ENCODE measurements at regions not wholly inside any gene's neighbourhood (a gene's known extent, or its start where the extent isn't known, plus 50 kb on each side); places are given as distances from the start of the nearest gene placed in this dataset.

GRCh38 chr3:23664459-23664858, 141.3 kb upstream of the UBE2E1 start:
- no peak for DNase-seq (ENCODE audit: low spot score)

GRCh38 chr3:23665741-23666140, 140.0 kb upstream of the UBE2E1 start:
- DNase-seq (ENCODE audit: low spot score), result no peak

- no peak for DNase-seq (ENCODE audit: low spot score)
Measured at GRCh38 chr3:23666818-23667217, 138.9 kb upstream of the UBE2E1 start.

- DNase-seq (ENCODE audit: low spot score), result no peak
Measured at GRCh38 chr3:23667536-23668429, 138.0 kb upstream of the UBE2E1 start.

- peak; percentile 60 for DNase-seq (ENCODE audit: low spot score)
Measured at GRCh38 chr3:23668430-23668904, 137.3 kb upstream of the UBE2E1 start.

GRCh38 chr3:23669541-23670255, 136.1 kb upstream of the UBE2E1 start:
- no peak for DNase-seq (ENCODE audit: low spot score)

GRCh38 chr3:23671851-23672589, 133.7 kb upstream of the UBE2E1 start:
- DNase-seq (ENCODE audit: low spot score), result no peak

- DNase-seq (ENCODE audit: low spot score), result no peak
Measured at GRCh38 chr3:23672628-23673027, 133.1 kb upstream of the UBE2E1 start.

- no peak for DNase-seq (ENCODE audit: low spot score)
Measured at GRCh38 chr3:23675010-23675409, 130.7 kb upstream of the UBE2E1 start.

GRCh38 chr3:23676093-23676492, 129.7 kb upstream of the UBE2E1 start:
- no peak for DNase-seq (ENCODE audit: low spot score)

GRCh38 chr3:23682646-23683045, 123.1 kb upstream of the UBE2E1 start:
- DNase-seq (ENCODE audit: low spot score), result no peak

GRCh38 chr3:23685541-23686258, 120.1 kb upstream of the UBE2E1 start:
- peak; percentile 93 for DNase-seq (ENCODE audit: low spot score)

- DNase-seq (ENCODE audit: low spot score), result no peak
Measured at GRCh38 chr3:23686519-23686918, 119.2 kb upstream of the UBE2E1 start.

GRCh38 chr3:23691357-23691895, 114.3 kb upstream of the UBE2E1 start:
- no peak for DNase-seq (ENCODE audit: low spot score)

GRCh38 chr3:23696842-23697241, 108.9 kb upstream of the UBE2E1 start:
- no peak for DNase-seq (ENCODE audit: low spot score)

- no peak for DNase-seq (ENCODE audit: low spot score)
Measured at GRCh38 chr3:23697416-23697815, 108.3 kb upstream of the UBE2E1 start.

GRCh38 chr3:23698652-23699313, 107.0 kb upstream of the UBE2E1 start:
- DNase-seq (ENCODE audit: low spot score), result no peak

GRCh38 chr3:23700616-23701015, 105.1 kb upstream of the UBE2E1 start:
- DNase-seq (ENCODE audit: low spot score), result no peak

- DNase-seq (ENCODE audit: low spot score), result no peak
Measured at GRCh38 chr3:23701716-23702597, 103.8 kb upstream of the UBE2E1 start.

GRCh38 chr3:23704298-23704697, 101.5 kb upstream of the UBE2E1 start:
- DNase-seq (ENCODE audit: low spot score), result no peak
